Endodermal cell (in vitro differentiated cells): ENCODE measurements at regions not wholly inside any gene's neighbourhood (a gene's known extent, or its start where the extent isn't known, plus 50 kb on each side); places are given as distances from the start of the nearest gene placed in this dataset.

Experiments used
- DNase-seq: peaks from one replicate; pipeline ENCODE4 v3.0.0-alpha.2; 2017
- H3K27ac ChIP-seq: 2 replicates; pipeline ENCODE4 v1.5.1; 2013; ENCODE audit warnings: mild to moderate bottlenecking, low read depth, low read length, moderate library complexity
- H3K27me3 ChIP-seq: 2 replicates; pipeline ENCODE4 v1.6.1; 2013; ENCODE audit warnings: mild to moderate bottlenecking, low read length, moderate library complexity; ENCODE audit not compliant: insufficient read depth, control insufficient read depth, poor library complexity, severe bottlenecking
- H3K36me3 ChIP-seq: 2 replicates; pipeline ENCODE4 v1.7.0; 2013; ENCODE audit warnings: mild to moderate bottlenecking, low read length, moderate library complexity; ENCODE audit not compliant: control insufficient read depth, insufficient read depth
- H3K4me1 ChIP-seq: one replicate; pipeline ENCODE4 v1.7.0; 2013; ENCODE audit warnings: low read length; ENCODE audit not compliant: control insufficient read depth, insufficient read depth
- H3K4me3 ChIP-seq: 2 replicates; pipeline ENCODE4 v1.5.1; 2013; ENCODE audit warnings: mild to moderate bottlenecking, low read length, moderate library complexity
- H3K9ac ChIP-seq: 2 replicates; pipeline ENCODE4 v1.6.1; 2013; ENCODE audit warnings: mild to moderate bottlenecking, low read length, moderate library complexity; ENCODE audit not compliant: poor library complexity, severe bottlenecking; ENCODE audit errors: extremely low read depth
- H3K9me3 ChIP-seq: 2 replicates; pipeline ENCODE4 v1.6.1; 2013; ENCODE audit warnings: mild to moderate bottlenecking, low read length, moderate library complexity; ENCODE audit not compliant: control insufficient read depth
- H3K27ac Mint-ChIP-seq: 2 replicates; pipeline ENCODE4 v1.8.0; 2020; ENCODE audit warnings: mixed read lengths
- H3K27me3 Mint-ChIP-seq: 2 replicates; pipeline ENCODE4 v1.8.0; 2021; ENCODE audit warnings: mild to moderate bottlenecking, mixed read lengths; ENCODE audit not compliant: insufficient read depth
- H3K36me3 Mint-ChIP-seq: 2 replicates; pipeline ENCODE4 v1.8.0; 2020; ENCODE audit warnings: low read depth, mixed read lengths
- H3K4me1 Mint-ChIP-seq: 2 replicates; pipeline ENCODE4 v1.8.0; 2020; ENCODE audit warnings: mixed read lengths
- H3K4me3 Mint-ChIP-seq: 2 replicates; pipeline ENCODE4 v1.8.0; 2020; ENCODE audit warnings: mild to moderate bottlenecking, moderate library complexity, mixed read lengths
- H3K9me3 Mint-ChIP-seq: 2 replicates; pipeline ENCODE4 v1.8.0; 2020; ENCODE audit warnings: mild to moderate bottlenecking, mixed read lengths
- CTCF ChIP-seq: fragments of 200-600 bp; sonication (generic); conservative IDR thresholded peaks from 2 replicates; pipeline ENCODE4 v1.5.0; 2021; ENCODE audit warnings: antibody characterized with exemption, mild to moderate bottlenecking
- WGBS, 2 experiments: methylation state at CpG; one replicate each; pipeline versions ENCODE4 v1.1.5 to v1.1.7; 2013; ENCODE audit warnings: missing lambda C conversion rate in 2 of 2, mixed read lengths in 1 of 2; ENCODE audit not compliant: insufficient coverage in 1 of 2, insufficient read length in 1 of 2; 5-methylcytosine and 5-hydroxymethylcytosine counted together

DNA sequence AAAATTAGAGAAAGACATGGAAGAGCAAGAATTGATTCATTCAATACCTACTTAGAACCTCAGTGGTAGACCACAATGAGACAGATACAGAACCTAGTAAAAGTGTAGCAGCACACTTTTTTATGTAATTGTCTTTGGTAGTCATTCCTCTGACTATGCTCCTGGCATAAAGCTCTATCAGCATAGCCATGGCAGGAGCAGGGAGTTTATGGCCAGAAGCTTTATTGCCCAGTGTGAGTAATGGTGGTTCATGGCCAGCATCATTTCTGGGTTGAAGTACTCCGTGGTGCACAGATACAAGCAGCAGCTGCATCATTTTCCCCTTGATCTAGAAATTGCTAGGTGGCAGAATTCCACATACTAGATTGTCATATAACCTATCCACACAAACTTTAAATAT, 352.6 kb downstream of the TBC1D4 start:
- Mint-ChIP-seq H3K27ac (no peak overlapping the region), H3K36me3 (no peaks in the 10 kb centered on the region), H3K4me3 (no peak overlapping the region), H3K4me1 (peaks cover 4% of the 10 kb centered on the region), H3K9me3 (peaks cover 4% of the 10 kb centered on the region), H3K27me3 (no peaks in the 10 kb centered on the region)
- Histone ChIP-seq H3K4me1 (no peaks in the 10 kb centered on the region), H3K4me3 (no peak overlapping the region), H3K27ac (no peak overlapping the region), H3K36me3 (no peaks in the 10 kb centered on the region), H3K9ac (no peak overlapping the region), H3K27me3 (peaks cover 5% of the 10 kb centered on the region), H3K9me3 (no peaks in the 10 kb centered on the region)
- no peak for TF ChIP-seq CTCF
- WGBS, 2 experiments: 83 to 86% methylated on average over 1 of the region's 1 CpG
- no peak for DNase-seq

DNA sequence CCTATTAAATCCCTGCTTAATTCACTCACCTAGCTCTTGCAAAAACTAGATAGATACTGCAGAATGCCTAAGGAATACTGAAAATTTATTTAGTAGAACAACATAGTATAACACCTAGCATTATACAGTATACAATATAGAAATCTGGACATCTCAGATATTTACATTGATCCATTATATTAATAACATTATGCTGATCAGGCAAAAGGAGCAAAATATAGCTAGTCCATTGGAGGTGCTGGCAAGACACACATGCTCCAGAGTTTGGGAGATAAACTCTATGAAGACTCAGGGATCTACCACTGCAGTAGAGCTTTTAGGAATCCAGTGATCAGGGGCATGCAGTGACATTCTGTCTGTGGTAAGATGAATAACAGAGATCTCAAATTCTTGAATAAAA, 357.6 kb downstream of the TBC1D4 start:
- no peak for DNase-seq
- Mint-ChIP-seq H3K27ac (no peak overlapping the region), H3K4me1 (no peaks in the 10 kb centered on the region), H3K9me3 (no peaks in the 10 kb centered on the region), H3K4me3 (no peak overlapping the region), H3K27me3 (peaks cover 7% of the 10 kb centered on the region), H3K36me3 (no peaks in the 10 kb centered on the region)
- no peak overlapping the region for H3K9ac ChIP-seq
- H3K4me3 ChIP-seq: no peak overlapping the region
- H3K27ac ChIP-seq: no peak overlapping the region
- H3K27me3 ChIP-seq: no peaks in the 10 kb centered on the region
- no peaks in the 10 kb centered on the region for H3K9me3 ChIP-seq
- no peaks in the 10 kb centered on the region for H3K36me3 ChIP-seq
- TF ChIP-seq CTCF: no peak
- H3K4me1 ChIP-seq: no peaks in the 10 kb centered on the region

GRCh38 chr13:75123428-75123827, 358.5 kb downstream of the TBC1D4 start:
- no peaks in the 10 kb centered on the region for H3K4me1 Mint-ChIP-seq
- H3K9me3 Mint-ChIP-seq: no peaks in the 10 kb centered on the region
- Histone ChIP-seq H3K36me3 (no peaks in the 10 kb centered on the region), H3K9me3 (no peaks in the 10 kb centered on the region), H3K4me1 (no peaks in the 10 kb centered on the region), H3K27ac (no peak overlapping the region), H3K27me3 (no peaks in the 10 kb centered on the region), H3K9ac (no peak overlapping the region), H3K4me3 (no peak overlapping the region)
- 91 to 93% methylated on average over 1 of the region's 1 CpG for WGBS, 2 experiments
- no peak overlapping the region for H3K27ac Mint-ChIP-seq
- H3K4me3 Mint-ChIP-seq: no peak overlapping the region
- no peak for TF ChIP-seq CTCF
- H3K27me3 Mint-ChIP-seq: peaks cover 7% of the 10 kb centered on the region
- no peak for DNase-seq
- H3K36me3 Mint-ChIP-seq: no peaks in the 10 kb centered on the region
